ENCODE measurements at regions not wholly inside any gene's neighbourhood (a gene's known extent, or its start where the extent isn't known, plus 50 kb on each side); places are given as distances from the start of the nearest gene placed in this dataset.
A peak's percentile ranks its signal among the peaks of the same experiment; 100 is the strongest.

DNA sequence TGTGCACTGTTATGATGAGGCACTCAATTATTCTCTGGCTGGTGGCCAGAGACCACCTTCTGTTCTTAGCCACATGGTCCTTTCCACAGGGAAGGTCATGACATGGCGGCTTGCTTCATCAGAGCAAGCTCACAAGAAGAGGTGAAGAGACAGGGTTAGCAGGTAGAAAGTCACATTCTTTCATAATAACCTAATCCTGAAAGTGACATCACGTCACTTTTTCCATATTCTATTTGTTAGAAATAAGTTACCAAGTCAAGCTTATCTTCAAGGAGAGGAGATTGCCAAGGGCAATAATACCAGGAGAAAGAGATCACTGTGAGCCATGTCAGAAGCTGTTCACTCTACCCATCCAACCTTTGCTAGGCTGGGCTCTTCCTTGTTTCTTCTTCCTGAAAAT, 139.4 kb downstream of the OSR1 start:
- no peaks in the 10 kb centered on the region for H3K27me3 ChIP-seq
- no peaks in the 10 kb centered on the region for H3K36me3 ChIP-seq
- intact Hi-C loops (cut with DNase I) = no loop called here
- H3K27ac ChIP-seq = no peak overlapping the region
- no peaks in the 10 kb centered on the region for H3K4me1 ChIP-seq
- H3K9me3 ChIP-seq = no peaks in the 10 kb centered on the region
- no peak for TF ChIP-seq POLR2A (IDR thresholded peaks at IDR 0.05)
- TF ChIP-seq POLR2AphosphoS5 (IDR thresholded peaks at IDR 0.05; ENCODE audit: insufficient read depth in 1 of 2, low read depth in 1 of 2) = no peak
- TF ChIP-seq, protein P1, sequence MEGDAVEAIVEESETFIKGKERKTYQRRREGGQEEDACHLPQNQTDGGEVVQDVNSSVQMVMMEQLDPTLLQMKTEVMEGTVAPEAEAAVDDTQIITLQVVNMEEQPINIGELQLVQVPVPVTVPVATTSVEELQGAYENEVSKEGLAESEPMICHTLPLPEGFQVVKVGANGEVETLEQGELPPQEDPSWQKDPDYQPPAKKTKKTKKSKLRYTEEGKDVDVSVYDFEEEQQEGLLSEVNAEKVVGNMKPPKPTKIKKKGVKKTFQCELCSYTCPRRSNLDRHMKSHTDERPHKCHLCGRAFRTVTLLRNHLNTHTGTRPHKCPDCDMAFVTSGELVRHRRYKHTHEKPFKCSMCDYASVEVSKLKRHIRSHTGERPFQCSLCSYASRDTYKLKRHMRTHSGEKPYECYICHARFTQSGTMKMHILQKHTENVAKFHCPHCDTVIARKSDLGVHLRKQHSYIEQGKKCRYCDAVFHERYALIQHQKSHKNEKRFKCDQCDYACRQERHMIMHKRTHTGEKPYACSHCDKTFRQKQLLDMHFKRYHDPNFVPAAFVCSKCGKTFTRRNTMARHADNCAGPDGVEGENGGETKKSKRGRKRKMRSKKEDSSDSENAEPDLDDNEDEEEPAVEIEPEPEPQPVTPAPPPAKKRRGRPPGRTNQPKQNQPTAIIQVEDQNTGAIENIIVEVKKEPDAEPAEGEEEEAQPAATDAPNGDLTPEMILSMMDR (IDR thresholded peaks at IDR 0.05) = no peak
- no peak overlapping the region for H3K4me3 ChIP-seq
- DNase-seq (ENCODE audit: extremely low spot score in 2 of 2) = no peak

DNA sequence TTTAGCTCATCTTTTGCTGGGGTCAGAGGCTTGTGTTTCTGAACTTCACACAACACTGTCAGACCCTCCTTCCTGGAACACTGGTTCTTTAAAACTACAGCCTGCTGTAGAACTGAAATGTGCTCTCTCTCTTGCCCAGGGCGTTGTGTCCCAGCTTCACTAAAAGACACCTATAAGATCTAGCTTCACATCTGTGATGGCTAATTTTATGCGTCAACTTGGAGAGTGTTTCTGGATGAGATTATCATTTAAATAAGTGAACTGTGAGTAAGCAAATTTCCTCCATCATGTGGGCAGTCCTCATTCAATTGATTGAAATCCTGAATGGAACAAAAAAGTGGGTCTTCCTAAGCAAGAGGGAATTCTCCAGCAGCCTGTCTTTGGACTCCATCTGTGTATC, 140.3 kb downstream of the OSR1 start:
- TF ChIP-seq POLR2A (IDR thresholded peaks at IDR 0.05) = no peak
- TF ChIP-seq POLR2AphosphoS5 (IDR thresholded peaks at IDR 0.05; ENCODE audit: insufficient read depth in 1 of 2, low read depth in 1 of 2) = no peak
- TF ChIP-seq, protein P1 (IDR thresholded peaks at IDR 0.05) = no peak
- Histone ChIP-seq H3K4me1 (no peaks in the 10 kb centered on the region), H3K4me3 (no peak overlapping the region), H3K27ac (no peak overlapping the region), H3K36me3 (no peaks in the 10 kb centered on the region), H3K27me3 (no peaks in the 10 kb centered on the region), H3K9me3 (no peaks in the 10 kb centered on the region)
- DNase-seq (ENCODE audit: extremely low spot score in 2 of 2) = no peak
- intact Hi-C loops (cut with DNase I) = no loop called here

DNA sequence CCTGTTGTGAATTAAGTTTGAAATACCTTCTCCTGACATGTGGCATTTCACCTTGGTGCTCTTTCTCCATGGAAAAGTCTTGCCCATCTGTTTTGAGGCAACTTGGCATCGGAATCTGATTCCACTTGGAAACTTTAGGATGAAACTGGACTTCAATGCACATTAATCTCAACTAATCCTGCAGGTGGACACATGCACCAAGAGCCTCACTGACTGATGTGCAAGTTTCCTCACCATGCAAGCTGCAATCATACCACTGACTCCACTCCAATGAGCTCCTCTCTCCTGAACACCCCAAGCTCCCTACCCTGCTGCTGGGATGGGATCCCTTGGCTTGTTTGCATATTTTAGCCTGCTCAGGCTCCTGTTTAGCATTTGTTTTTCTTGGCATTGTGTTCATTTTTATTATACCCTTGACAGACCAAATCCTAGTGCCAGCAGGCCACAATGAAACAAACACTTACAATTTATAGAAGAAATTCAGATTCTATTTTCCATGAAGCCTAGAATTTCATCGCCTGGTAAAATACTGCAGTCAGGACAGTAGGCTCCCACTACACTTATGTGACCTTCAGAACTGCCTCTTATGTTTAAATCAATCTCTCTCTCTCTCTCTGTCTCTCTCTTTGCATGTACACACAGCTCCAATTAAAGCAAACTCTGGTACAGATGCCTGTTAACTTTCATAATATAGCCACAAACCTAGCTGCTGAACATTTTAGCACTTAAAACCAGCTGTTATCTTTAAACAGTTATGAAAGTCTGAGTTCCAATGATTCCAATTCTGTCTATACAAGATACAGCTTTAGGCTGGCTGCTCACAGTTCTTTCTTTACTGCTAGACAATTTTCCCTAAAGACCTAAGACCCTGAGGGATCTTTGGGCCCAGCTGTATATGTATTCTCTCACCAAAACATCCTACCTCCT, 141.5 kb downstream of the OSR1 start:
- H3K27ac ChIP-seq = no peak overlapping the region
- DNase-seq (ENCODE audit: extremely low spot score in 2 of 2) = peak in 1 of 2 donors; percentile 52
- H3K9me3 ChIP-seq = no peaks in the 10 kb centered on the region
- TF ChIP-seq, protein P1 (IDR thresholded peaks at IDR 0.05) = no peak
- TF ChIP-seq POLR2AphosphoS5 (IDR thresholded peaks at IDR 0.05; ENCODE audit: insufficient read depth in 1 of 2, low read depth in 1 of 2) = no peak
- no peak for TF ChIP-seq POLR2A (IDR thresholded peaks at IDR 0.05)
- intact Hi-C loops (cut with DNase I) = no loop called here
- H3K4me3 ChIP-seq = no peak overlapping the region
- H3K27me3 ChIP-seq = no peaks in the 10 kb centered on the region
- no peaks in the 10 kb centered on the region for H3K36me3 ChIP-seq
- H3K4me1 ChIP-seq = no peaks in the 10 kb centered on the region

DNA sequence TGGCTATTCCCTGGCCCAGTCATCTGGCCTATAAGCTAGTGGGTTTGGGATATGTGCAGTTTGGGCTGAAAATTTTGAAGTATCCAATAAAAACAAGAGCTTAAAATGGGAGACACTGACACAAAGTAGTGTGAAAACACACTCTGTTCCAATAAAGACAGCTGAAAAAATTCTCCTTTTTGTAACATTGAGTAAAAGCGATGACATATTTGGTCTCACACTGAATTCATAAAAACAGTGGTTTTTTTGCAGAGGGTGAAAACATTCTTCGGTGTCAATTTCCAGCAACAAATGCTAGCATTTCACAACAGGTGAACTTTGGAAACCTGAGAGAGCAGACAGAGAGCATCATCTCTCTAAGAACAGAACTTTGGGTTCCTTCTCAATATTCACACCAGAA, 142.2 kb downstream of the OSR1 start:
- Histone ChIP-seq H3K4me1 (no peaks in the 10 kb centered on the region), H3K9me3 (no peaks in the 10 kb centered on the region), H3K36me3 (no peaks in the 10 kb centered on the region), H3K27me3 (no peaks in the 10 kb centered on the region), H3K4me3 (no peak overlapping the region), H3K27ac (no peak overlapping the region)
- TF ChIP-seq POLR2A (IDR thresholded peaks at IDR 0.05) = no peak
- TF ChIP-seq, protein P1 (IDR thresholded peaks at IDR 0.05) = no peak
- no peak for TF ChIP-seq POLR2AphosphoS5 (IDR thresholded peaks at IDR 0.05; ENCODE audit: insufficient read depth in 1 of 2, low read depth in 1 of 2)
- intact Hi-C loops (cut with DNase I) = no loop called here
- DNase-seq (ENCODE audit: extremely low spot score in 2 of 2) = no peak

Measured in vagina (tissue), 2 donors.